ENCODE measurements at regions not wholly inside any gene's neighbourhood (a gene's known extent, or its start where the extent isn't known, plus 50 kb on each side); places are given as distances from the start of the nearest gene placed in this dataset.

GRCh38 chr3:176009256-176009655 is 1150.1 kb downstream of the NAALADL2 start:
- no peak overlapping the region for H3K9ac ChIP-seq (ENCODE audit: insufficient read length)
- no peak for DNase-seq (ENCODE audit: low read depth, low spot score)
- no peak overlapping the region for H3K27ac ChIP-seq
- TF ChIP-seq EZH2 (IDR thresholded peaks at IDR 0.05) (no peak), POLR2AphosphoS5 (IDR thresholded peaks at IDR 0.05; ENCODE audit: borderline replicate concordance, low read depth, low read length) (peak; percentile 39; the same call in 1 of the 2 replicates)
- no peaks in the 10 kb centered on the region for H3K36me3 ChIP-seq (ENCODE audit: insufficient read depth, low read length)
- H3K4me3 ChIP-seq, result no peak overlapping the region
- no peaks in the 10 kb centered on the region for H3K9me3 ChIP-seq (ENCODE audit: low read depth, low read length)

- no peaks in the 10 kb centered on the region for H3K9me3 ChIP-seq (ENCODE audit: low read depth, low read length)
- H3K36me3 ChIP-seq (ENCODE audit: insufficient read depth, low read length), result no peaks in the 10 kb centered on the region
- H3K4me3 ChIP-seq, result no peak overlapping the region
- TF ChIP-seq EZH2 (IDR thresholded peaks at IDR 0.05), result no peak
- no peak for TF ChIP-seq POLR2AphosphoS5 (IDR thresholded peaks at IDR 0.05; ENCODE audit: borderline replicate concordance, low read depth, low read length)
- TF ChIP-seq FOXP2 (optimal IDR thresholded peaks at IDR 0.05; ENCODE audit: control extremely low read depth, extremely low read length, insufficient read depth), result no peak
- DNase-seq (ENCODE audit: low read depth, low spot score), result no peak
- no peak overlapping the region for H3K9ac ChIP-seq (ENCODE audit: insufficient read length)
- H3K27ac ChIP-seq, result no peak overlapping the region
Observed at GRCh38 chr3:176005564-176005963, 1146.4 kb downstream of the NAALADL2 start.

GRCh38 chr3:175989161-175989560 is 1130.0 kb downstream of the NAALADL2 start:
- no peak for DNase-seq (ENCODE audit: low read depth, low spot score)
- Histone ChIP-seq H3K36me3 (ENCODE audit: insufficient read depth, low read length) (no peaks in the 10 kb centered on the region), H3K9me3 (ENCODE audit: low read depth, low read length) (no peaks in the 10 kb centered on the region), H3K9ac (ENCODE audit: insufficient read length) (no peak overlapping the region), H3K27ac (no peak overlapping the region), H3K4me3 (no peak overlapping the region)
- TF ChIP-seq POLR2AphosphoS5 (IDR thresholded peaks at IDR 0.05; ENCODE audit: borderline replicate concordance, low read depth, low read length), result no peak
- no peak for TF ChIP-seq FOXP2 (optimal IDR thresholded peaks at IDR 0.05; ENCODE audit: control extremely low read depth, extremely low read length, insufficient read depth)
- TF ChIP-seq EZH2 (IDR thresholded peaks at IDR 0.05), result no peak

GRCh38 chr3:175988401-175988800 is 1129.3 kb downstream of the NAALADL2 start:
- H3K9me3 ChIP-seq (ENCODE audit: low read depth, low read length), result no peaks in the 10 kb centered on the region
- H3K9ac ChIP-seq (ENCODE audit: insufficient read length), result no peak overlapping the region
- no peak overlapping the region for H3K4me3 ChIP-seq
- no peak for DNase-seq (ENCODE audit: low read depth, low spot score)
- TF ChIP-seq EZH2 (IDR thresholded peaks at IDR 0.05) (no peak), POLR2AphosphoS5 (IDR thresholded peaks at IDR 0.05; ENCODE audit: borderline replicate concordance, low read depth, low read length) (no peak), FOXP2 (optimal IDR thresholded peaks at IDR 0.05; ENCODE audit: control extremely low read depth, extremely low read length, insufficient read depth) (no peak)
- H3K27ac ChIP-seq, result no peak overlapping the region
- no peaks in the 10 kb centered on the region for H3K36me3 ChIP-seq (ENCODE audit: insufficient read depth, low read length)

- Histone ChIP-seq H3K4me3 (no peak overlapping the region), H3K36me3 (ENCODE audit: insufficient read depth, low read length) (no peaks in the 10 kb centered on the region), H3K9ac (ENCODE audit: insufficient read length) (no peak overlapping the region), H3K9me3 (ENCODE audit: low read depth, low read length) (no peaks in the 10 kb centered on the region), H3K27ac (no peak overlapping the region)
- TF ChIP-seq FOXP2 (optimal IDR thresholded peaks at IDR 0.05; ENCODE audit: control extremely low read depth, extremely low read length, insufficient read depth) (no peak), EZH2 (IDR thresholded peaks at IDR 0.05) (no peak), POLR2AphosphoS5 (IDR thresholded peaks at IDR 0.05; ENCODE audit: borderline replicate concordance, low read depth, low read length) (no peak)
- no peak for DNase-seq (ENCODE audit: low read depth, low spot score)
Observed at GRCh38 chr3:175985781-175986180, 1126.6 kb downstream of the NAALADL2 start.

GRCh38 chr3:175983379-175983778 is 1124.2 kb downstream of the NAALADL2 start:
- no peak for DNase-seq (ENCODE audit: low read depth, low spot score)
- H3K9me3 ChIP-seq (ENCODE audit: low read depth, low read length), result no peaks in the 10 kb centered on the region
- TF ChIP-seq POLR2AphosphoS5 (IDR thresholded peaks at IDR 0.05; ENCODE audit: borderline replicate concordance, low read depth, low read length), result no peak
- no peak for TF ChIP-seq EZH2 (IDR thresholded peaks at IDR 0.05)
- no peak for TF ChIP-seq FOXP2 (optimal IDR thresholded peaks at IDR 0.05; ENCODE audit: control extremely low read depth, extremely low read length, insufficient read depth)

GRCh38 chr3:175980486-175981090 is 1121.5 kb downstream of the NAALADL2 start:
- Histone ChIP-seq H3K4me3 (no peak overlapping the region), H3K9me3 (ENCODE audit: low read depth, low read length) (no peaks in the 10 kb centered on the region), H3K27ac (no peak overlapping the region), H3K36me3 (ENCODE audit: insufficient read depth, low read length) (no peaks in the 10 kb centered on the region), H3K9ac (ENCODE audit: insufficient read length) (no peak overlapping the region)
- TF ChIP-seq POLR2AphosphoS5 (IDR thresholded peaks at IDR 0.05; ENCODE audit: borderline replicate concordance, low read depth, low read length) (no peak), FOXP2 (optimal IDR thresholded peaks at IDR 0.05; ENCODE audit: control extremely low read depth, extremely low read length, insufficient read depth) (no peak), EZH2 (IDR thresholded peaks at IDR 0.05) (no peak)
- DNase-seq (ENCODE audit: low read depth, low spot score), result no peak

More at GRCh38 chr3:175983379-175983778, 1124.2 kb downstream of the NAALADL2 start:
- Histone ChIP-seq H3K27ac (no peak overlapping the region), H3K4me3 (no peak overlapping the region), H3K9ac (ENCODE audit: insufficient read length) (no peak overlapping the region), H3K36me3 (ENCODE audit: insufficient read depth, low read length) (no peaks in the 10 kb centered on the region)

GRCh38 chr3:175977968-175978752 is 1119.0 kb downstream of the NAALADL2 start:
- Histone ChIP-seq H3K4me3 (no peak overlapping the region), H3K36me3 (ENCODE audit: insufficient read depth, low read length) (no peaks in the 10 kb centered on the region), H3K9ac (ENCODE audit: insufficient read length) (no peak overlapping the region), H3K27ac (no peak overlapping the region), H3K9me3 (ENCODE audit: low read depth, low read length) (no peaks in the 10 kb centered on the region)
- no peak for DNase-seq (ENCODE audit: low read depth, low spot score)
- TF ChIP-seq FOXP2 (optimal IDR thresholded peaks at IDR 0.05; ENCODE audit: control extremely low read depth, extremely low read length, insufficient read depth), result no peak
- no peak for TF ChIP-seq POLR2AphosphoS5 (IDR thresholded peaks at IDR 0.05; ENCODE audit: borderline replicate concordance, low read depth, low read length)
- TF ChIP-seq EZH2 (IDR thresholded peaks at IDR 0.05), result no peak
